CD14-positive monocyte (primary cell): ENCODE measurements at regions not wholly inside any gene's neighbourhood (a gene's known extent, or its start where the extent isn't known, plus 50 kb on each side); places are given as distances from the start of the nearest gene placed in this dataset.

Experiments used
- DNase-seq, 3 donors: peaks; one replicate each; pipeline ENCODE4 v3.0.0-alpha.2; 2011 to 2022
- H2AFZ ChIP-seq: 2 replicates; pipeline ENCODE4 v1.6.0; 2012; ENCODE audit warnings: mild to moderate bottlenecking, low read depth, low read length, inconsistent platforms; ENCODE audit not compliant: insufficient read depth, poor library complexity, severe bottlenecking
- H3K27ac ChIP-seq, 2 donors: 1 replicate in 1 of 2; 2 replicates in 1 of 2; pipeline ENCODE4 v1.5.1; 2012 to 2013; ENCODE audit warnings: low read length in 2 of 2, control low read depth in 1 of 2, inconsistent platforms in 1 of 2, low read depth in 1 of 2, mild to moderate bottlenecking in 1 of 2
- H3K27me3 ChIP-seq, 2 donors: one replicate each; pipeline versions ENCODE4 v1.6.0 to v1.6.1; 2011 to 2013; ENCODE audit warnings: low read length in 2 of 2; ENCODE audit not compliant: control insufficient read depth in 2 of 2, insufficient read depth in 2 of 2
- H3K36me3 ChIP-seq, 2 donors: replicated peaks in 1 of 2; 1 replicate in 1 of 2; 2 replicates in 1 of 2; pipeline versions ENCODE4 v1.5.1 to v1.6.1; 2012 to 2013; ENCODE audit warnings: low read length in 2 of 2, control low read depth in 1 of 2, inconsistent platforms in 1 of 2, mild to moderate bottlenecking in 1 of 2; ENCODE audit not compliant: insufficient read depth in 2 of 2, control insufficient read depth in 1 of 2
- H3K4me1 ChIP-seq, 2 donors: 1 replicate in 1 of 2; 2 replicates in 1 of 2; pipeline versions ENCODE4 v1.5.1 to v1.6.1; 2012 to 2013; ENCODE audit warnings: low read length in 2 of 2, control low read depth in 1 of 2, inconsistent platforms in 1 of 2, mild to moderate bottlenecking in 1 of 2, moderate library complexity in 1 of 2; ENCODE audit not compliant: insufficient read depth in 2 of 2, control insufficient read depth in 1 of 2
- H3K4me2 ChIP-seq: replicated peaks from 2 replicates; pipeline ENCODE3; 2012; ENCODE audit warnings: low read length, moderate library complexity, mild to moderate bottlenecking; ENCODE audit not compliant: poor library complexity, severe bottlenecking; ENCODE audit errors: extremely low read depth
- H3K4me3 ChIP-seq, 3 experiments: fragments of 200-600 bp in 1 of 3; sonication (generic) in 1 of 3; replicated peaks in 1 of 3; 1 replicate in 2 of 3; 2 replicates in 1 of 3; pipeline ENCODE4 v1.5.1; 2011 to 2013; ENCODE audit warnings: low read length in 3 of 3, mild to moderate bottlenecking in 3 of 3, control low read depth in 2 of 3, low read depth in 2 of 3, inconsistent platforms in 1 of 3, moderate library complexity in 1 of 3
- H3K79me2 ChIP-seq: 2 replicates; pipeline ENCODE4 v1.6.0; 2012; ENCODE audit warnings: mild to moderate bottlenecking, control low read depth, inconsistent platforms, low read length, moderate library complexity; ENCODE audit not compliant: insufficient read depth
- H3K9ac ChIP-seq: 2 replicates; pipeline ENCODE4 v1.6.0; 2017; ENCODE audit warnings: low read length, mild to moderate bottlenecking; ENCODE audit not compliant: insufficient read depth, poor library complexity, severe bottlenecking
- H3K9me3 ChIP-seq, 2 donors: replicated peaks in 1 of 2; 1 replicate in 1 of 2; 2 replicates in 1 of 2; pipeline versions ENCODE4 v1.5.1 to v1.6.1; 2012 to 2013; ENCODE audit warnings: low read length in 2 of 2, control low read depth in 1 of 2; ENCODE audit not compliant: control insufficient read depth in 1 of 2, insufficient read depth in 1 of 2
- H4K20me1 ChIP-seq: 2 replicates; pipeline ENCODE4 v1.6.0; 2012; ENCODE audit warnings: mild to moderate bottlenecking, low read length, control low read depth, moderate library complexity; ENCODE audit not compliant: insufficient read depth
- H3K27ac Mint-ChIP-seq, 7 donors: one replicate each; pipeline ENCODE4 v1.8.0; 2020; ENCODE audit warnings: mild to moderate bottlenecking in 7 of 7, mixed read lengths in 7 of 7, moderate library complexity in 6 of 7, inconsistent platforms in 2 of 7
- H3K27me3 Mint-ChIP-seq, 3 donors: one replicate each; pipeline ENCODE4 v1.8.0; 2021 to 2022; ENCODE audit warnings: low read depth in 3 of 3, mild to moderate bottlenecking in 3 of 3, mixed read lengths in 3 of 3, moderate library complexity in 3 of 3, inconsistent platforms in 1 of 3
- H3K36me3 Mint-ChIP-seq, 2 donors: one replicate each; pipeline ENCODE4 v1.8.0; 2020; ENCODE audit warnings: mixed read lengths in 2 of 2, inconsistent platforms in 1 of 2, mild to moderate bottlenecking in 1 of 2
- H3K4me1 Mint-ChIP-seq: one replicate; pipeline ENCODE4 v1.8.0; 2020; ENCODE audit warnings: mild to moderate bottlenecking, mixed read lengths
- H3K4me3 Mint-ChIP-seq, 2 donors: one replicate each; pipeline ENCODE4 v1.8.0; 2020; ENCODE audit warnings: mild to moderate bottlenecking in 2 of 2, mixed read lengths in 2 of 2, moderate library complexity in 1 of 2
- H3K9me3 Mint-ChIP-seq, 7 donors: one replicate each; pipeline ENCODE4 v1.8.0; 2020 to 2022; ENCODE audit warnings: mixed read lengths in 7 of 7, mild to moderate bottlenecking in 6 of 7, moderate library complexity in 6 of 7, inconsistent platforms in 2 of 7
- CTCF ChIP-seq: fragments of 200-600 bp; IDR thresholded peaks from one replicate; pipeline ENCODE4 v1.8.0; 2022; ENCODE audit warnings: antibody characterized with exemption, mild to moderate bottlenecking
- WGBS: methylation state at CpG from one replicate; pipeline ENCODE4 v1.1.5; 2013; ENCODE audit warnings: missing lambda C conversion rate; ENCODE audit not compliant: insufficient coverage; 5-methylcytosine and 5-hydroxymethylcytosine counted together
- intact Hi-C, 2 donors: fragments of 100-400 bp; cut with micrococcal nuclease; formaldehyde crosslinking; loops; one replicate each; pipeline versions ENCODE4 v1.15.0 to v1.15.1; 2023

- Mint-ChIP-seq H3K36me3 (no peaks in the 10 kb centered on the region), H3K4me3 (no peak overlapping the region), H3K27ac (no peak overlapping the region), H3K27me3 (peaks cover 5 to 14% (median 10%) of the 10 kb centered on the region in 3 donors), H3K4me1 (no peaks in the 10 kb centered on the region), H3K9me3 (no peaks in the 10 kb centered on the region)
- intact Hi-C loops = no loop called here
- Histone ChIP-seq H3K4me2 (no peak overlapping the region), H3K4me1 (no peaks in the 10 kb centered on the region), H3K27me3 (no peaks in the 10 kb centered on the region), H3K79me2 (no peaks in the 10 kb centered on the region), H4K20me1 (no peaks in the 10 kb centered on the region), H3K27ac (no peak overlapping the region), H3K4me3 (no peak overlapping the region), H3K9me3 (no peaks in the 10 kb centered on the region), H3K9ac (no peak overlapping the region), H3K36me3 (no peaks in the 10 kb centered on the region), H2AFZ (no peak overlapping the region)
- no peak for TF ChIP-seq CTCF
- 100% methylated on average over 1 of the region's 2 CpGs for whole genome bisulfite sequencing
- no peak for DNase-seq
These were observed 403.9 kb downstream of the ZSWIM6 start for GRCh38 chr5:61735995-61736394.

GRCh38 chr5:61737301-61737963, 405.4 kb downstream of the ZSWIM6 start:
- no peaks in the 10 kb centered on the region for H3K9me3 ChIP-seq
- peaks cover 0 to 10% (median 7%) of the 10 kb centered on the region in 3 donors for H3K27me3 Mint-ChIP-seq
- H3K9me3 Mint-ChIP-seq = no peaks in the 10 kb centered on the region
- no peak overlapping the region for H3K27ac ChIP-seq
- no peak overlapping the region for H3K4me3 Mint-ChIP-seq
- H4K20me1 ChIP-seq = no peaks in the 10 kb centered on the region
- WGBS = 80% methylated on average over 2 of the region's 15 CpGs
- TF ChIP-seq CTCF = no peak
- no peaks in the 10 kb centered on the region for H3K36me3 Mint-ChIP-seq
- H3K4me1 Mint-ChIP-seq = no peaks in the 10 kb centered on the region
- H2AFZ ChIP-seq = no peak overlapping the region
- no peaks in the 10 kb centered on the region for H3K36me3 ChIP-seq
- no peaks in the 10 kb centered on the region for H3K79me2 ChIP-seq
- H3K27ac Mint-ChIP-seq = no peak overlapping the region
- H3K4me1 ChIP-seq = no peaks in the 10 kb centered on the region
- H3K4me3 ChIP-seq = no peak overlapping the region
- H3K27me3 ChIP-seq = no peaks in the 10 kb centered on the region
- intact Hi-C loops = no loop called here
- no peak overlapping the region for H3K9ac ChIP-seq
- no peak overlapping the region for H3K4me2 ChIP-seq
- DNase-seq = no peak
